RPMI7951 (cell line): ENCODE measurements at regions not wholly inside any gene's neighbourhood (a gene's known extent, or its start where the extent isn't known, plus 50 kb on each side); places are given as distances from the start of the nearest gene placed in this dataset.

Experiments used
- DNase-seq: peaks from one replicate; pipeline ENCODE4 v3.0.0-alpha.2; 2012; ENCODE audit warnings: low read depth

GRCh38 chr16:86089991-86090390, 191.0 kb downstream of the IRF8 start:
- DNase-seq: no peak

- DNase-seq: no peak
Measured at GRCh38 chr16:86090461-86091170, 191.7 kb downstream of the IRF8 start.

- no peak for DNase-seq
Measured at GRCh38 chr16:86091976-86092375, 193.0 kb downstream of the IRF8 start.

- DNase-seq: no peak
Measured at GRCh38 chr16:86092586-86093480, 193.9 kb downstream of the IRF8 start.

- no peak for DNase-seq
Measured at GRCh38 chr16:86093801-86094750, 195.1 kb downstream of the IRF8 start.

- DNase-seq: no peak
Measured at GRCh38 chr16:86095131-86095752, 196.3 kb downstream of the IRF8 start.

GRCh38 chr16:86095906-86096485, 197.0 kb downstream of the IRF8 start:
- DNase-seq: no peak

GRCh38 chr16:86096850-86097249, 197.9 kb downstream of the IRF8 start:
- no peak for DNase-seq

- no peak for DNase-seq
Measured at GRCh38 chr16:86099326-86099725, 200.4 kb downstream of the IRF8 start.

GRCh38 chr16:86100205-86101136, 201.5 kb downstream of the IRF8 start:
- peak; percentile 13 for DNase-seq

- no peak for DNase-seq
Measured at GRCh38 chr16:86101137-86101896, 202.4 kb downstream of the IRF8 start.

- no peak for DNase-seq
Measured at GRCh38 chr16:86101897-86102157, 202.9 kb downstream of the IRF8 start.

GRCh38 chr16:86103320-86103719, 204.4 kb downstream of the IRF8 start:
- DNase-seq: no peak

GRCh38 chr16:86104537-86105048, 205.6 kb downstream of the IRF8 start:
- DNase-seq: no peak

- DNase-seq: peak; percentile 19
Measured at GRCh38 chr16:86107215-86107825, 208.4 kb downstream of the IRF8 start.

- no peak for DNase-seq
Measured at GRCh38 chr16:86108062-86108461, 209.1 kb downstream of the IRF8 start.

GRCh38 chr16:86110134-86110533, 211.2 kb downstream of the IRF8 start:
- no peak for DNase-seq

- no peak for DNase-seq
Measured at GRCh38 chr16:86110726-86111125, 211.8 kb downstream of the IRF8 start.

GRCh38 chr16:86112178-86112577, 213.2 kb downstream of the IRF8 start:
- DNase-seq: no peak
